ENCODE measurements at regions not wholly inside any gene's neighbourhood (a gene's known extent, or its start where the extent isn't known, plus 50 kb on each side); places are given as distances from the start of the nearest gene placed in this dataset.

DNA sequence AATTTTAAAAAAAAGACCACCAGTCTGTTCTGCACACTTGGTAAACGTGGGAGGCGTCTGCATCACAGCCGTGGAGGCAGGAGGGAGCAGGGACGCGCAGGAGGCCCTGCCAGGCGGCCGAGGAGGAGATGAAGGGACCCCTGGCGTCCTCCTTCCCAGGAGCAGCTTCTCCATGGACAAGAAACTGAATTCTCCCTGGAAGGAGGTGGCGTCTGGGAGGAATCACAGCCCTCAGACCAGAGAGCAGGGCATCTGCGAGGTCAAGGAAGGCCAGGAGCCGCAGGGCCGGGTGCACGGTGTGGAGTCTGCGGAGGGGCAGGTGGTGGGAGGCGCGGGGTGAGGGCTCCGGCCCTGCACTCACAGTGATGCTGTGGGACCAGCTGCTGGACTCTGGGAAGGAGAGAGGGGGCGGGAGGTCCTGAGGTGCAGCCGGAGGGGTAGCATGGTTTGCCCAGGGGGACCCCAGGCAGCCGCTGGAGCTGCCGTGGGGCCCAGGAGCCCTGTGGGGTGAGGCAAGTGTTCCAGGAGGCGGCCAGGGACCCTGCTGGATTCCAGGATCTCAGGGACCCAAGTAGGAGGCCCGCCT lies 73.5 kb upstream of the GALNT9 start:
- POLR2A ChIA-PET: no interaction called here
- DNase-seq: no peak
- Mint-ChIP-seq H3K27ac (no peak overlapping the region), H3K36me3 (no peaks in the 10 kb centered on the region), H3K9me3 (no peaks in the 10 kb centered on the region), H3K4me1 (ENCODE audit: low read depth) (no peaks in the 10 kb centered on the region), H3K27me3 (peaks cover 17% of the 10 kb centered on the region), H3K4me3 (no peak overlapping the region)
- CTCF ChIA-PET: no interaction called here
- intact Hi-C loops (cut with micrococcal nuclease): no loop called here

GRCh38 chr12:132401982-132402381 lies 72.6 kb upstream of the GALNT9 start:
- no peaks in the 10 kb centered on the region for H3K9me3 Mint-ChIP-seq
- no peaks in the 10 kb centered on the region for H3K4me1 Mint-ChIP-seq (ENCODE audit: low read depth)
- H3K27ac Mint-ChIP-seq: no peak overlapping the region
- no peak overlapping the region for H3K4me3 Mint-ChIP-seq
- peaks cover 17% of the 10 kb centered on the region for H3K27me3 Mint-ChIP-seq
- H3K36me3 Mint-ChIP-seq: no peaks in the 10 kb centered on the region
- CTCF ChIA-PET: no interaction called here
- POLR2A ChIA-PET: no interaction called here
- no peak for DNase-seq
- intact Hi-C loops (cut with micrococcal nuclease): no loop called here

- intact Hi-C loops (cut with micrococcal nuclease): no loop called here
- peaks cover 13% of the 10 kb centered on the region for H3K27me3 Mint-ChIP-seq
- POLR2A ChIA-PET: no interaction called here
- H3K27ac Mint-ChIP-seq: no peak overlapping the region
- H3K4me3 Mint-ChIP-seq: no peak overlapping the region
- no peaks in the 10 kb centered on the region for H3K4me1 Mint-ChIP-seq (ENCODE audit: low read depth)
- H3K9me3 Mint-ChIP-seq: no peaks in the 10 kb centered on the region
- no peaks in the 10 kb centered on the region for H3K36me3 Mint-ChIP-seq
- CTCF ChIA-PET: interaction anchor here (1.0 kb wide), 1 partner anchor 15 kb away, joined by 3 read pairs; no protein-coding TSS in a partner anchor
- DNase-seq: no peak
Observed at GRCh38 chr12:132400011-132400641, 70.7 kb upstream of the GALNT9 start.

- CTCF ChIA-PET: interaction anchor here (1.0 kb wide), 1 partner anchor 16 kb away, joined by 3 read pairs; no protein-coding TSS in a partner anchor
- Mint-ChIP-seq H3K27me3 (peaks cover 12% of the 10 kb centered on the region), H3K4me1 (ENCODE audit: low read depth) (no peaks in the 10 kb centered on the region), H3K4me3 (no peak overlapping the region), H3K27ac (no peak overlapping the region), H3K9me3 (peaks cover 3% of the 10 kb centered on the region), H3K36me3 (no peaks in the 10 kb centered on the region)
- DNase-seq: no peak
- intact Hi-C loops (cut with micrococcal nuclease): no loop called here
- POLR2A ChIA-PET: no interaction called here
Observed at GRCh38 chr12:132399092-132400010, 70.0 kb upstream of the GALNT9 start.

GRCh38 chr12:132398386-132398991 lies 69.1 kb upstream of the GALNT9 start:
- no peak for DNase-seq
- ChIA-PET POLR2A (no interaction called here), CTCF (no interaction called here)
- no peaks in the 10 kb centered on the region for H3K36me3 Mint-ChIP-seq
- no peak overlapping the region for H3K4me3 Mint-ChIP-seq
- intact Hi-C loops (cut with micrococcal nuclease): no loop called here
- no peaks in the 10 kb centered on the region for H3K4me1 Mint-ChIP-seq (ENCODE audit: low read depth)
- peaks cover 4% of the 10 kb centered on the region for H3K9me3 Mint-ChIP-seq
- H3K27me3 Mint-ChIP-seq: peaks cover 12% of the 10 kb centered on the region
- H3K27ac Mint-ChIP-seq: no peak overlapping the region

DNA sequence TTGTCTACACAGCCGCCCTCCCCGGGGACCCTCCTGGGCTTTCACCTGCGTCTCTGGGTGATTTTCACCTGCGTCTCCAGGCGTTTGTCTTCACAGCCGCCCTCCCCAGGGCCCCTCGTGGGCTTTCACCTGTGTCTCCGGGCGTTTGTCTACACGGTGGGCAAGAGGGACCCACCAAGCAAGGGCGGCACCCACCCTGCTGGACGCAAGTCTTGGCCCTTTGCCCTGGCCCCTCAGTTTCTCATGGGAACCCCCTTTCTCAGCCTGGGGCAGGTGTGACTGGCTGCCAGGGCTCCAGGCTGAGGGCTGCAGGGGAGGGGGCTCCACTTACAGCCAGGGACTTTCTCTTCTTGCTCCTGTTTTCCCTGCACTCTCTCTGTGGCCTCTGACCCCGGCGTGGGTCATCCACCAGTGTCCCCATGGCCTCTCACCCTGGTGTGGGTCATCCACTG lies 68.6 kb upstream of the GALNT9 start:
- no peaks in the 10 kb centered on the region for H3K4me1 Mint-ChIP-seq (ENCODE audit: low read depth)
- no peak overlapping the region for H3K27ac Mint-ChIP-seq
- CTCF ChIA-PET: no interaction called here
- no peak overlapping the region for H3K4me3 Mint-ChIP-seq
- H3K36me3 Mint-ChIP-seq: no peaks in the 10 kb centered on the region
- H3K27me3 Mint-ChIP-seq: peaks cover 10% of the 10 kb centered on the region
- peaks cover 4% of the 10 kb centered on the region for H3K9me3 Mint-ChIP-seq
- intact Hi-C loops (cut with micrococcal nuclease): no loop called here
- DNase-seq: no peak
- POLR2A ChIA-PET: no interaction called here

GRCh38 chr12:132397152-132397933 lies 68.0 kb upstream of the GALNT9 start:
- Mint-ChIP-seq H3K4me1 (ENCODE audit: low read depth) (no peaks in the 10 kb centered on the region), H3K4me3 (no peak overlapping the region), H3K27ac (no peak overlapping the region), H3K36me3 (no peaks in the 10 kb centered on the region), H3K9me3 (peaks cover 4% of the 10 kb centered on the region), H3K27me3 (peaks cover 13% of the 10 kb centered on the region)
- ChIA-PET CTCF (no interaction called here), POLR2A (no interaction called here)
- no peak for DNase-seq
- intact Hi-C loops (cut with micrococcal nuclease): no loop called here

DNA sequence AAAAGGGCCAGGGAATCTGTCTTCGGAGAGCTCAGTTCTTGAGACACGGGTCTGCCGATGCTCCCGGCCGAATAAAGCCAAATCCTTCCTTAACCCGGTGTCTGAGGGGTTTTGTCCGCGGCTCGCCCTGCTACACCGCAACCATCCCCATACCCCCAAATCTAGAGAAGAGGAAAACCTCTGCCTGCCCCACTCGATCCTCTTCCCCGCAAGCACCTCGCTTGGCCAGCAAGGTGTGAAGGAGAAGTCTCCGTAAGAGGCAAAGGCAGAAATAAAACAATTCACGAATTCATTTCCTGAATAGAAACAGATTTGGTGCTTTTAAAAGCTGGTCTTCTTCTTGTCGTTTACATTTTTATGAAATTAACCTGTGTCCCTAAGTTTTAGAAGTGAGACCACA lies 67.3 kb upstream of the GALNT9 start:
- intact Hi-C loops (cut with micrococcal nuclease): no loop called here
- POLR2A ChIA-PET: no interaction called here

DNA sequence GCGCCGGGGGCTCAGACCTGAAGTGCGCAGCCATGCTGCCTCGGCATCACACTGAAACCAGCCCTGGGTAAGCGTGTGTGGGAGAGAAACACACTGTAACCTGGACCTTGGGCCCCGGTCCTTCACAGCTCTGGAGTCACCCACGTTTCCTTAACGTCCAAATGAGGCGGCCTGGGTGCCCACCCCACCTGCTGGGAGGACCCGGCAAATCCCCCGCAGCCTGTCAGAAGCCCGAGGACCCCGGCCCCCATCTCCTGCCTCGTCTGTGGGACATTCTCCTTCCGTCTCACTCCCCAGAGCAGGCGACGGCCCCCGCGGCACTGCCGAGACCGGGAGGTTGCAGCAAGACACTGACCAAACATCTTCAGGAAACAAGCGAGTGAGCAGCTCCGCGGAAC lies 66.5 kb upstream of the GALNT9 start:
- H3K27ac Mint-ChIP-seq: no peak overlapping the region
- no peaks in the 10 kb centered on the region for H3K4me1 Mint-ChIP-seq (ENCODE audit: low read depth)
- CTCF ChIA-PET: interaction anchor here (0.8 kb wide), 1 partner anchor 20 kb away, joined by 3 read pairs; no protein-coding TSS in a partner anchor
- no peak overlapping the region for H3K4me3 Mint-ChIP-seq
- peaks cover 18% of the 10 kb centered on the region for H3K27me3 Mint-ChIP-seq
- intact Hi-C loops (cut with micrococcal nuclease): no loop called here
- DNase-seq: no peak
- H3K36me3 Mint-ChIP-seq: no peaks in the 10 kb centered on the region
- peaks cover 4% of the 10 kb centered on the region for H3K9me3 Mint-ChIP-seq
- POLR2A ChIA-PET: no interaction called here

More for the DNA sequence above, 67.3 kb upstream of the GALNT9 start:
- CTCF ChIA-PET: no interaction called here
- peaks cover 13% of the 10 kb centered on the region for H3K27me3 Mint-ChIP-seq
- H3K27ac Mint-ChIP-seq: no peak overlapping the region
- no peaks in the 10 kb centered on the region for H3K36me3 Mint-ChIP-seq
- peaks cover 4% of the 10 kb centered on the region for H3K9me3 Mint-ChIP-seq
- no peak overlapping the region for H3K4me3 Mint-ChIP-seq
- H3K4me1 Mint-ChIP-seq (ENCODE audit: low read depth): no peaks in the 10 kb centered on the region
- DNase-seq: no peak

- no peaks in the 10 kb centered on the region for H3K4me1 Mint-ChIP-seq (ENCODE audit: low read depth)
- no peak overlapping the region for H3K27ac Mint-ChIP-seq
- peaks cover 18% of the 10 kb centered on the region for H3K27me3 Mint-ChIP-seq
- DNase-seq: no peak
- ChIA-PET POLR2A (no interaction called here), CTCF (interaction anchor here (0.8 kb wide), 1 partner anchor 20 kb away, joined by 3 read pairs; no protein-coding TSS in a partner anchor)
- intact Hi-C loops (cut with micrococcal nuclease): no loop called here
- no peak overlapping the region for H3K4me3 Mint-ChIP-seq
- no peaks in the 10 kb centered on the region for H3K36me3 Mint-ChIP-seq
- H3K9me3 Mint-ChIP-seq: peaks cover 4% of the 10 kb centered on the region
Observed at GRCh38 chr12:132395192-132395907, 66.0 kb upstream of the GALNT9 start.

All from activated CD4-positive, alpha-beta memory T cell treated with anti-CD3 and anti-CD28 coated beads for 36 hours (primary cell).